PC-3 (cell line): ENCODE measurements at regions not wholly inside any gene's neighbourhood (a gene's known extent, or its start where the extent isn't known, plus 50 kb on each side); places are given as distances from the start of the nearest gene placed in this dataset.

Experiments
- ATAC-seq: fragments of 200-7000 bp; cut with Tn5 transposase; 2 replicates; pipeline ENCODE4 v1.9.1; 2020; ENCODE audit warnings: mild to moderate bottlenecking, moderate library complexity
- BruUV-seq: library from RNA; stranded (reverse); fragments of 400-500 nt; replicated peaks from 2 replicates; lab custom pipeline; 2021; lab: Mats Ljungman, UMichigan
- CTCF ChIA-PET: fragments of 300-600 bp; sonication (Branson Sonifier 250); formaldehyde crosslinking; loops from one replicate; lab custom pipeline; 2022; ENCODE audit warnings: antibody characterized with exemption; lab: Charles Lee
- POLR2A ChIA-PET: fragments of 300-600 bp; sonication (Branson Sonifier 250); formaldehyde crosslinking; loops from one replicate; lab custom pipeline; 2022; ENCODE audit warnings: antibody characterized with exemption; ENCODE audit not compliant: unreplicated experiment; lab: Charles Lee
- DNase-seq: peaks from one replicate; pipeline ENCODE4 v3.0.0-alpha.2; 2015
- H2AFZ ChIP-seq: fragments of 300-600 bp; sonication (generic); 2 replicates; pipeline ENCODE4 v1.6.0; 2016; ENCODE audit warnings: antibody characterized with exemption, low read length
- H3F3A ChIP-seq: fragments of 300-600 bp; sonication (generic); one replicate; pipeline ENCODE4 v1.6.0; 2017; ENCODE audit warnings: antibody characterized with exemption, low read length, control low read depth, mild to moderate bottlenecking; ENCODE audit not compliant: unreplicated experiment
- H3K27ac ChIP-seq: fragments of 300-600 bp; sonication (generic); 2 replicates; pipeline ENCODE4 v1.5.1; 2016; ENCODE audit warnings: mild to moderate bottlenecking, low read length
- H3K27me3 ChIP-seq: fragments of 300-600 bp; sonication (generic); 2 replicates; pipeline ENCODE4 v1.6.1; 2016; ENCODE audit warnings: low read length, mixed read lengths
- H3K36me3 ChIP-seq: fragments of 300-600 bp; sonication (generic); 2 replicates; pipeline ENCODE4 v1.6.1; 2016; ENCODE audit warnings: low read depth, mixed run types, low read length, mixed read lengths
- H3K4me1 ChIP-seq: fragments of 300-600 bp; sonication (generic); 2 replicates; pipeline ENCODE4 v1.5.1; 2016; ENCODE audit warnings: low read length; ENCODE audit not compliant: insufficient read depth
- H3K4me2 ChIP-seq: fragments of 300-600 bp; sonication (generic); 2 replicates; pipeline ENCODE4 v1.6.0; 2016; ENCODE audit warnings: low read length
- H3K4me3 ChIP-seq: fragments of 300-600 bp; sonication (generic); 2 replicates; pipeline ENCODE4 v1.5.1; 2016; ENCODE audit warnings: mild to moderate bottlenecking, low read length, mixed read lengths
- H3K79me2 ChIP-seq: fragments of 300-600 bp; sonication (generic); 2 replicates; pipeline ENCODE4 v1.6.1; 2017; ENCODE audit warnings: low read length, mixed read lengths
- H3K9ac ChIP-seq: fragments of 300-600 bp; sonication (generic); 2 replicates; pipeline ENCODE4 v1.6.0; 2016; ENCODE audit warnings: mild to moderate bottlenecking, low read length
- H3K9me2 ChIP-seq: fragments of 300-600 bp; sonication (generic); replicated peaks from 2 replicates; pipeline ENCODE4 v1.6.1; 2016; ENCODE audit warnings: mixed run types, low read length, mixed read lengths
- H3K9me3 ChIP-seq: fragments of 300-600 bp; sonication (generic); 2 replicates; pipeline ENCODE4 v1.6.1; 2016; ENCODE audit warnings: low read length, mixed read lengths
- H4K20me1 ChIP-seq: fragments of 300-600 bp; sonication (generic); 2 replicates; pipeline ENCODE4 v1.6.1; 2016; ENCODE audit warnings: low read length, mixed read lengths
- CTCF ChIP-seq: fragments of 300-600 bp; sonication (generic); conservative IDR thresholded peaks from 2 replicates; pipeline ENCODE4 v1.5.1; 2017; ENCODE audit warnings: antibody characterized with exemption, low read depth, mild to moderate bottlenecking, low read length
- EZH2 ChIP-seq: fragments of 300-600 bp; sonication (generic); IDR thresholded peaks from one replicate; pipeline ENCODE4 v1.6.1; 2017; ENCODE audit warnings: antibody characterized with exemption, mild to moderate bottlenecking, low read length; ENCODE audit not compliant: unreplicated experiment
- EZH2phosphoT487 ChIP-seq: fragments of 300-600 bp; sonication (generic); IDR thresholded peaks from 2 replicates; pipeline ENCODE4 v1.6.1; 2018; ENCODE audit warnings: mild to moderate bottlenecking, antibody characterized with exemption, low read length, borderline replicate concordance
- intact Hi-C: fragments of 100-400 bp; cut with micrococcal nuclease; formaldehyde crosslinking; loops from 2 replicates; pipeline ENCODE4 v1.9.0; 2023

GRCh38 chr1:195584870-195585624, 1023.2 kb downstream of the KCNT2 start:
- Histone ChIP-seq H3K4me3 (no peak overlapping the region), H3F3A (no peaks in the 10 kb centered on the region), H4K20me1 (no peaks in the 10 kb centered on the region), H2AFZ (no peak overlapping the region), H3K27ac (peak overlapping the region; percentile 8; the same call in 1 of the 2 replicates), H3K9me2 (no peaks in the 10 kb centered on the region), H3K9me3 (no peaks in the 10 kb centered on the region), H3K4me1 (peaks cover 9% of the 10 kb centered on the region), H3K36me3 (no peaks in the 10 kb centered on the region), H3K9ac (no peak overlapping the region), H3K27me3 (no peaks in the 10 kb centered on the region), H3K79me2 (no peaks in the 10 kb centered on the region), H3K4me2 (no peak overlapping the region)
- no TSS peak for BruUV-seq
- no peak for TF ChIP-seq EZH2phosphoT487
- TF ChIP-seq EZH2, result no peak
- TF ChIP-seq CTCF, result no peak
- ChIA-PET POLR2A (no interaction called here), CTCF (no interaction called here)
- DNase-seq (peak; percentile 58), ATAC-seq (peak; percentile 66)
- intact Hi-C loops, result no loop called here

GRCh38 chr1:195580988-195581387, 1027.3 kb downstream of the KCNT2 start:
- peak; percentile 8 for DNase-seq
- POLR2A ChIA-PET, result no interaction called here

More at GRCh38 chr1:195580988-195581387, 1027.3 kb downstream of the KCNT2 start:
- Histone ChIP-seq H3K9me2 (no peaks in the 10 kb centered on the region), H3K9me3 (no peaks in the 10 kb centered on the region), H3K36me3 (no peaks in the 10 kb centered on the region), H3K4me3 (no peak overlapping the region), H3K27me3 (no peaks in the 10 kb centered on the region), H3K27ac (no peak overlapping the region), H3K79me2 (no peaks in the 10 kb centered on the region), H4K20me1 (no peaks in the 10 kb centered on the region), H3K4me2 (no peak overlapping the region), H3K4me1 (no peaks in the 10 kb centered on the region; the same call in 1 of the 2 replicates), H2AFZ (no peak overlapping the region), H3F3A (no peaks in the 10 kb centered on the region), H3K9ac (no peak overlapping the region)
- CTCF ChIA-PET, result no interaction called here
- intact Hi-C loops, result no loop called here
- TF ChIP-seq EZH2phosphoT487 (no peak), CTCF (peak; percentile 17; the same call in 1 of the 2 replicates)
- ATAC-seq, result no peak
- no TSS peak for BruUV-seq
